Endothelial cell of umbilical vein (primary cell): ENCODE measurements at regions not wholly inside any gene's neighbourhood (a gene's known extent, or its start where the extent isn't known, plus 50 kb on each side); places are given as distances from the start of the nearest gene placed in this dataset.

Source experiments
- BruUV-seq: library from RNA; stranded (reverse); fragments of 400-500 nt; replicated peaks from 2 replicates; lab custom pipeline; 2021; lab: Mats Ljungman, UMichigan
- CTCF ChIA-PET: fragments of 300-600, 350-600 bp; sonication (Branson Sonifier 250); formaldehyde crosslinking; loops from one replicate; lab custom pipeline; 2021; ENCODE audit warnings: antibody characterized with exemption, inconsistent platforms; lab: Charles Lee
- POLR2A ChIA-PET: fragments of 300-600, 350-600 bp; sonication (Branson Sonifier 250); formaldehyde crosslinking; loops from one replicate; lab custom pipeline; 2021; ENCODE audit warnings: antibody characterized with exemption, inconsistent platforms; lab: Charles Lee
- DNase-seq: peaks from one replicate; pipeline ENCODE4 v3.0.0-alpha.2; 2011; ENCODE audit warnings: low read depth, low spot score
- FAIRE-seq: peaks from 2 replicates; lab custom pipeline; 2011; peaks lifted over from hg19 to GRCh38; lab: Jason Lieb, UNC
- H2AFZ ChIP-seq: 2 replicates; pipeline ENCODE4 v1.6.0; 2012; ENCODE audit warnings: low read depth, low read length, control low read depth, inconsistent platforms
- H3K27ac ChIP-seq: 2 replicates; pipeline ENCODE4 v1.5.1; 2011; ENCODE audit warnings: low read depth, mild to moderate bottlenecking, control low read depth, low read length, moderate library complexity; ENCODE audit not compliant: insufficient read depth
- H3K27me3 ChIP-seq, 2 experiments: 2 replicates each; pipeline versions ENCODE4 v1.6.0 to v1.6.1; 2011; ENCODE audit warnings: low read length in 2 of 2, mixed read lengths in 1 of 2; ENCODE audit not compliant: control insufficient read depth in 2 of 2, insufficient read depth in 2 of 2
- H3K36me3 ChIP-seq, 2 experiments: 2 replicates in 1 of 2; 3 replicates in 1 of 2; pipeline ENCODE4 v1.5.1; 2011; ENCODE audit warnings: low read length in 2 of 2, mild to moderate bottlenecking in 1 of 2, moderate library complexity in 1 of 2; ENCODE audit not compliant: control insufficient read depth in 2 of 2, insufficient read depth in 2 of 2; ENCODE audit errors: extremely low read depth in 1 of 2
- H3K4me1 ChIP-seq: 3 replicates; pipeline ENCODE4 v1.5.1; 2011; ENCODE audit warnings: mild to moderate bottlenecking, low read length; ENCODE audit not compliant: control insufficient read depth, insufficient read depth; ENCODE audit errors: extremely low read depth
- H3K4me2 ChIP-seq: 2 replicates; pipeline ENCODE4 v1.6.1; 2011; ENCODE audit warnings: low read length, control low read depth, mixed read lengths; ENCODE audit not compliant: insufficient read depth
- H3K4me3 ChIP-seq, 3 experiments: fragments of 200-600 bp in 1 of 3; sonication (generic), shearing (Covaris generic) in 1 of 3; replicated peaks in 1 of 3; 2 replicates each; pipeline ENCODE4 v1.5.1; 2011 to 2016; ENCODE audit warnings: control low read depth in 3 of 3, low read length in 3 of 3, mild to moderate bottlenecking in 2 of 3, inconsistent platforms in 1 of 3, low read depth in 1 of 3, moderate library complexity in 1 of 3; ENCODE audit not compliant: insufficient read depth in 1 of 3
- H3K79me2 ChIP-seq: 2 replicates; pipeline ENCODE4 v1.6.0; 2012; ENCODE audit warnings: low read length, inconsistent platforms; ENCODE audit not compliant: control insufficient read depth, insufficient read depth
- H3K9ac ChIP-seq: replicated peaks from 2 replicates; pipeline ENCODE3; 2011; ENCODE audit warnings: low read length, control low read depth; ENCODE audit not compliant: insufficient read depth; ENCODE audit errors: extremely low read depth
- H3K9me1 ChIP-seq: replicated peaks from 3 replicates; pipeline ENCODE4 v1.6.0; 2011; ENCODE audit warnings: mild to moderate bottlenecking, low read length; ENCODE audit not compliant: control insufficient read depth, insufficient read depth; ENCODE audit errors: extremely low read depth
- H3K9me3 ChIP-seq: replicated peaks from 2 replicates; pipeline ENCODE4 v1.5.1; 2012; ENCODE audit warnings: low read length, inconsistent platforms; ENCODE audit not compliant: control insufficient read depth, insufficient read depth
- H4K20me1 ChIP-seq: replicated peaks from 2 replicates; pipeline ENCODE3; 2011; ENCODE audit warnings: mild to moderate bottlenecking, low read length; ENCODE audit not compliant: control insufficient read depth, insufficient read depth; ENCODE audit errors: extremely low read depth
- CTCF ChIP-seq, 2 donors: IDR thresholded peaks; 1 replicate in 1 of 2; 2 replicates in 1 of 2; pipeline ENCODE4 v1.5.1; 2011; ENCODE audit warnings: low read length in 2 of 2, mild to moderate bottlenecking in 2 of 2, moderate library complexity in 2 of 2, control low read depth in 1 of 2, inconsistent platforms in 1 of 2, low read depth in 1 of 2; ENCODE audit not compliant: insufficient read depth in 1 of 2; ENCODE audit errors: extremely low read depth in 1 of 2
- EZH2 ChIP-seq: IDR thresholded peaks from 2 replicates; pipeline ENCODE4 v1.6.1; 2012; ENCODE audit warnings: borderline replicate concordance, low read depth, mild to moderate bottlenecking, moderate library complexity, low read length, inconsistent platforms; ENCODE audit not compliant: severe bottlenecking
- FOS ChIP-seq: IDR thresholded peaks from 2 replicates; pipeline ENCODE4 v1.6.1; 2011; ENCODE audit warnings: mild to moderate bottlenecking, low read length, moderate library complexity, borderline replicate concordance; ENCODE audit not compliant: insufficient read depth
- GATA2 ChIP-seq: IDR thresholded peaks from 2 replicates; pipeline ENCODE4 v1.7.0; 2011; ENCODE audit warnings: low read depth, mild to moderate bottlenecking, moderate library complexity, mixed read lengths, low read length; ENCODE audit not compliant: insufficient read length, insufficient read depth
- JUN ChIP-seq: IDR thresholded peaks from 2 replicates; pipeline ENCODE4 v1.6.1; 2011; ENCODE audit warnings: borderline replicate concordance, low read depth; ENCODE audit not compliant: insufficient read length, insufficient read depth
- MAX ChIP-seq: IDR thresholded peaks from 2 replicates; pipeline ENCODE4 v1.6.1; 2011; ENCODE audit not compliant: insufficient read depth, insufficient read length
- MYC ChIP-seq: IDR thresholded peaks from one replicate; pipeline ENCODE4 v1.6.1; 2011; ENCODE audit warnings: mild to moderate bottlenecking, low read depth, low read length
- POLR2A ChIP-seq: IDR thresholded peaks from 2 replicates; pipeline ENCODE4 v1.6.1; 2012; ENCODE audit warnings: low read depth, mild to moderate bottlenecking, control low read depth, low read length
- POLR2AphosphoS5 ChIP-seq: IDR thresholded peaks from 2 replicates; pipeline ENCODE4 v1.6.1; 2012; ENCODE audit warnings: low read depth, mild to moderate bottlenecking, control low read depth, low read length, moderate library complexity; ENCODE audit not compliant: insufficient read depth
- dilution Hi-C: fragments of 300-500 bp; cut with MboI; formaldehyde crosslinking; loops from one replicate; pipeline ENCODE4 v1.15.0; 2019; ENCODE audit warnings: low sequenced_read_pairs; ENCODE audit not compliant: extremely low pct_ligation_motif_present
- intact Hi-C: fragments of 100-400 bp; cut with micrococcal nuclease; formaldehyde crosslinking; loops from one replicate; pipeline ENCODE4 v1.10.0; 2022

GRCh38 chr5:75951716-75952115, 131.5 kb upstream of the SV2C start:
- no peaks in the 10 kb centered on the region for H3K9me1 ChIP-seq
- H3K9me3 ChIP-seq, result no peaks in the 10 kb centered on the region
- H3K79me2 ChIP-seq, result no peaks in the 10 kb centered on the region
- dilution Hi-C loops (no loop called here), intact Hi-C loops (no loop called here)
- no peak for FAIRE-seq
- no peak overlapping the region for H3K9ac ChIP-seq
- ChIA-PET POLR2A (no interaction called here), CTCF (no interaction called here)
- H3K4me1 ChIP-seq, result no peaks in the 10 kb centered on the region
- H3K4me2 ChIP-seq, result no peak overlapping the region
- no peaks in the 10 kb centered on the region for H3K36me3 ChIP-seq
- no peaks in the 10 kb centered on the region for H3K27me3 ChIP-seq
- no peak overlapping the region for H3K4me3 ChIP-seq
- no peaks in the 10 kb centered on the region for H4K20me1 ChIP-seq
- no peak for TF ChIP-seq JUN
- no peak for TF ChIP-seq EZH2
- no peak for TF ChIP-seq MAX
- TF ChIP-seq MYC, result no peak
- no peak for TF ChIP-seq GATA2
- TF ChIP-seq POLR2A, result no peak
- TF ChIP-seq CTCF (IDR thresholded peaks at IDR 0.05; ENCODE audit: extremely low read depth in 1 of 2, insufficient read depth in 1 of 2, low read depth in 1 of 2, low read length in 2 of 2), result no peak
- no peak for TF ChIP-seq FOS
- TF ChIP-seq POLR2AphosphoS5, result no peak
- H3K27ac ChIP-seq, result no peak overlapping the region
- DNase-seq, result no peak
- no peak overlapping the region for H2AFZ ChIP-seq
- no TSS peak for BruUV-seq
